ENCODE measurements at regions not wholly inside any gene's neighbourhood (a gene's known extent, or its start where the extent isn't known, plus 50 kb on each side); places are given as distances from the start of the nearest gene placed in this dataset.

- H3K27me3 Mint-ChIP-seq (ENCODE audit: insufficient read depth, unreplicated experiment) = no peaks in the 10 kb centered on the region
- peak; percentile 52 for TF ChIP-seq CTCF (IDR thresholded peaks at IDR 0.05; ENCODE audit: unreplicated experiment)
- intact Hi-C loops (cut with micrococcal nuclease) = loop anchor here (1.0 to 10.0 kb wide), 4 partner anchors 281 to 487 kb away; no protein-coding TSS in a partner anchor
- H3K4me1 Mint-ChIP-seq (ENCODE audit: insufficient read depth, unreplicated experiment) = no peaks in the 10 kb centered on the region
- ChIA-PET POLR2A (no interaction called here), CTCF (interaction anchor here (0.6 to 1.8 kb wide), 15 partner anchors 9 to 1188 kb away, joined by 3 to 10 read pairs (median 4); partner anchors contain the start of gene SLC7A11)
- BruUV-seq (replicated peaks) = no TSS peak
- no peaks in the 10 kb centered on the region for H3K36me3 Mint-ChIP-seq (ENCODE audit: insufficient read depth, unreplicated experiment)
- no peak overlapping the region for H3K27ac Mint-ChIP-seq (ENCODE audit: low read depth, unreplicated experiment)
- H3K9me3 Mint-ChIP-seq (ENCODE audit: unreplicated experiment) = peaks cover 14% of the 10 kb centered on the region
- peak; percentile 45 for DNase-seq (ENCODE audit: unreplicated experiment)
- H3K4me3 Mint-ChIP-seq (ENCODE audit: unreplicated experiment) = no peak overlapping the region
These were observed 280.2 kb upstream of the SLC7A11 start for GRCh38 chr4:138522366-138522765.

- Mint-ChIP-seq H3K9me3 (ENCODE audit: unreplicated experiment) (peaks cover 14% of the 10 kb centered on the region), H3K27ac (ENCODE audit: low read depth, unreplicated experiment) (no peak overlapping the region), H3K27me3 (ENCODE audit: insufficient read depth, unreplicated experiment) (no peaks in the 10 kb centered on the region), H3K4me1 (ENCODE audit: insufficient read depth, unreplicated experiment) (no peaks in the 10 kb centered on the region), H3K4me3 (ENCODE audit: unreplicated experiment) (no peak overlapping the region), H3K36me3 (ENCODE audit: insufficient read depth, unreplicated experiment) (no peaks in the 10 kb centered on the region)
- intact Hi-C loops (cut with micrococcal nuclease) = loop anchor here (1.0 to 10.0 kb wide), 4 partner anchors 281 to 487 kb away; no protein-coding TSS in a partner anchor
- TF ChIP-seq CTCF (IDR thresholded peaks at IDR 0.05; ENCODE audit: unreplicated experiment) = no peak
- BruUV-seq (replicated peaks) = no TSS peak
- DNase-seq (ENCODE audit: unreplicated experiment) = no peak
- ChIA-PET CTCF (interaction anchor here (0.6 to 1.8 kb wide), 12 partner anchors 11 to 1188 kb away, joined by 3 to 10 read pairs (median 4); partner anchors contain the start of gene SLC7A11), POLR2A (no interaction called here)
These were observed 279.7 kb upstream of the SLC7A11 start for GRCh38 chr4:138521809-138522208.

DNA sequence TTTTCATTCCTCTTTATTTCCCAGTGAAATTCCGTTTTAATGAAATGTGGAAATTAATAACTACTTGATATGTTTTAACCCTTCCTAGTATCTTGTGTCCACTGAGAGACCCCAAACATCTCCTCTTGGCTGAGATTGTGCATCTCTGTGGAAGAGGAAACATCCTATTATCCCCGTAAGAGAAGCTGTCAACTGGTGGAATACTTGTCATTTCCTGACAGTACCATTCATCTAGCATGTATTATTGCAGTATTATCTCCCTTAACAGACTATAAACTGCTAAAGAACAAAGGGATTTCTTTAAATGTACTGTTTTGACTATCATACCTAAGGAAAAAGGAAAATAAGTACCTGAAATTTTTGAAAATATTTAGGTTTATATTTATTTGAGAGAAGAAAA is 277.3 kb upstream of the SLC7A11 start:
- no peak for TF ChIP-seq CTCF (IDR thresholded peaks at IDR 0.05; ENCODE audit: unreplicated experiment)
- no peak for DNase-seq (ENCODE audit: unreplicated experiment)
- no peaks in the 10 kb centered on the region for H3K4me1 Mint-ChIP-seq (ENCODE audit: insufficient read depth, unreplicated experiment)
- ChIA-PET POLR2A (no interaction called here), CTCF (interaction anchor here (0.6 kb wide), 1 partner anchor 43 kb away, joined by 4 read pairs; no protein-coding TSS in a partner anchor)
- BruUV-seq (replicated peaks) = no TSS peak
- no peaks in the 10 kb centered on the region for H3K27me3 Mint-ChIP-seq (ENCODE audit: insufficient read depth, unreplicated experiment)
- H3K36me3 Mint-ChIP-seq (ENCODE audit: insufficient read depth, unreplicated experiment) = no peaks in the 10 kb centered on the region
- H3K4me3 Mint-ChIP-seq (ENCODE audit: unreplicated experiment) = no peak overlapping the region
- peaks cover under 1% of the 10 kb centered on the region for H3K9me3 Mint-ChIP-seq (ENCODE audit: unreplicated experiment)
- H3K27ac Mint-ChIP-seq (ENCODE audit: low read depth, unreplicated experiment) = no peak overlapping the region
- intact Hi-C loops (cut with micrococcal nuclease) = no loop called here

DNA sequence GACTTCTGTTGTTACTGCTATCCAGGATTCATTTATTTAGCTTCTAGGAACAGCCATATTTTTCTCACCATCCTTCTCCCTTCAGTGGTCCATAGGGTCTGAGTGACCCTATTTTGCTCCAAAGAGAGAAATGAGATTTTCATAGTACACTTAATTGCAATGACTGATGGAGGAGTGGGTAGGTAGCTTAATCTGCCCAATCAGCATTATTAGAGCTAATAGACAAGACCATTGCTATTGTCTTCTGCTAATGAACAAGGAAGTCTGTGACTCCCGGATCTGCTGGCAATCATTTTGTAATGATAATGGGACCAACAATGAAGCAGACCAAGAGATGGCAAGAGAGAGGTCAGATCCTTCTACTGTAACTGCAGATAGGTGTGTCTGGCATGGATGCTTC is 271.4 kb upstream of the SLC7A11 start:
- no peak for TF ChIP-seq CTCF (IDR thresholded peaks at IDR 0.05; ENCODE audit: unreplicated experiment)
- intact Hi-C loops (cut with micrococcal nuclease) = no loop called here
- CTCF ChIA-PET = interaction anchor here (0.8 kb wide), 1 partner anchor 9 kb away, joined by 3 read pairs; no protein-coding TSS in a partner anchor
- Mint-ChIP-seq H3K4me3 (ENCODE audit: unreplicated experiment) (no peak overlapping the region), H3K36me3 (ENCODE audit: insufficient read depth, unreplicated experiment) (no peaks in the 10 kb centered on the region), H3K27me3 (ENCODE audit: insufficient read depth, unreplicated experiment) (no peaks in the 10 kb centered on the region), H3K27ac (ENCODE audit: low read depth, unreplicated experiment) (no peak overlapping the region), H3K4me1 (ENCODE audit: insufficient read depth, unreplicated experiment) (no peaks in the 10 kb centered on the region), H3K9me3 (ENCODE audit: unreplicated experiment) (no peaks in the 10 kb centered on the region)
- no TSS peak for BruUV-seq (replicated peaks)
- DNase-seq (ENCODE audit: unreplicated experiment) = no peak
- POLR2A ChIA-PET = no interaction called here

All from MCF 10A (cell line).